GM10847 (cell line): ENCODE measurements at regions not wholly inside any gene's neighbourhood (a gene's known extent, or its start where the extent isn't known, plus 50 kb on each side); places are given as distances from the start of the nearest gene placed in this dataset.

Experiments
- POLR2A ChIP-seq: IDR thresholded peaks from 2 replicates; pipeline ENCODE4 v1.6.1; 2011; ENCODE audit not compliant: insufficient read length; ENCODE audit errors: extremely low read depth

DNA sequence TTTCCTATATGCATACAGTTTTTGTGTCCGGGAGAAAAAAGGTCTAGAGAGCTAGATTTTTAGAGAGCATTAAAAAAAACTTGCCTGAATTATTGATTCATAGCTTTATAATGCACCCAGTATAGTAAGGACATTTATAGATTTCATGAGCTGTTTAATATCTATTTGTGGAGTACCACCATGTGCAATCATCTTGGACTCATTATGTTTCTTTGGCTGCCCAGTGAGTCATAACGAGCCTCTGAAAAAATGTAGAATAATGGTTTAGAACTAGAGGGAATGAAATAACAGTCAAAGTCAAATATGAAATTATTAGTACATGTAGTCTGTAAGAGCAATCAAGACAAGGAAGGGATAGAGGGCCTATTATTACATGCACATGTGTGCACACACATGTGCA lies 350.0 kb downstream of the CD83 start:
- no peak for TF ChIP-seq POLR2A

DNA sequence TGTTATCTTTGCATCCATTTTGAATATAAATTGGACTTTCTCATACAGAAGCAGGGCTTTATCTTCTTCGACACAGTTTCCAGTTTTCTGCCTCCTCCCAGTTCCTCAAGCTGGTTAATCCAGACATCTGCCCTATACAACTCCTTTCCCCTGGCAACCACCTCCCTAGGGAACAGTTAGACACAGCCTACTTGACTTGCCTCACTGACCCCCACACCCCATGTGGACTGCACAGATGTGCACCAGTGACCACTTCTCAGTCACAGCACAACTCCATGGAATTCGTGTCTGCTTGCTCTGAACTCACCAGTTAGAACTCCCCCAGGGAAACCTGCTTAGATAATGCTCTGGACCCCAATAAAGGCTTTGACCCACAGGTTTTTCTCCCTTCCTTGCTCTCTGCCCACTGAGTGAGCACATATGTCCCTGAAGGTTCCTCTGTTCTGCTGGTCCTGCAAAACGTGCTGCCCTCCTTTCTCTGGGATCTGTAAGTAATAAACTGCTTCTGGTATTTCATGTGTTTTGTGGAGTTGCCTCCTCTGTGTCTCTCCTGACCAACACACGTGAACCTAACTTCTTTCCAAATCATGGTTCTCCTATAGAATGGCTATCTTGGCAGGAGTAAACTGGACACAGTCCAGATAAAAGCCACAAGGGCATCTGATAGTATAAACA lies 351.2 kb downstream of the CD83 start:
- no peak for TF ChIP-seq POLR2A

DNA sequence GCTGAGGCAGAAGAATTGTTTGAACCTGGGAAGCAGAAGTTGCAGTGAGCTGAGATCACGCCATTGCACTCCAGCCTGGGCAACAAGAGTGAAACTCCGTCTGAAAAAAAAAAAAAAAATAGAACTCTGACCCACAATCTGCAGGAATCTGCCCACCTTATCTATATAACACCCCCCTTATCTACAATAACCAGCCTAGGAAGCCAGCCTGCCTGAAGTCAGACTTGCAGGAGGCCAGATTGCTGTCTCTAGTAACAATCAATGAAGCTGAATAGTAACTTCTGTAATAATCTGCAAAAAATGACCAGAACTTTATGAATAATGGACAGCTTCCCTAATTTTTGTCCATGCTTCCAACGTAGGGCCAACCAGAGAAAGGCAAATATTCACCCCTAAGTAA lies 352.5 kb downstream of the CD83 start:
- no peak for TF ChIP-seq POLR2A

DNA sequence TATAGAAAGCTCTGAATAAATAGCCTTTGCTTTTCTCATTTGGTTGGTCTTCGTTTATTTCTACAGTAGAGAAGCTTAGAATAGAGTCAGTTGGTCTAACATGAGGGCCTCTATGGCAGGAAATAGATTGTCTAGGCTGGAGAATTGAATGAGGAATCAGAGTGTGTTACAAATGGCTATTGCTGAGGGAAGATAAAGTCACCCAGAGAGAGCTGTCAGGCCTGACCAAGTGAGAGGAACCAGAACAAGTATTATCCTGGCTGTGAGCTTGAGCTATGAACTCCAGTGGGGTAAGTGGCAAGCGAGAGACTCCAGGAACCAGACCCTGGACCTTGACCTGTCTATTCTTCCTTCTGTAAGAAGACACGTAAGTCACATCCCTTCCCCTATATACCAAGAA lies 353.1 kb downstream of the CD83 start:
- TF ChIP-seq POLR2A: no peak

DNA sequence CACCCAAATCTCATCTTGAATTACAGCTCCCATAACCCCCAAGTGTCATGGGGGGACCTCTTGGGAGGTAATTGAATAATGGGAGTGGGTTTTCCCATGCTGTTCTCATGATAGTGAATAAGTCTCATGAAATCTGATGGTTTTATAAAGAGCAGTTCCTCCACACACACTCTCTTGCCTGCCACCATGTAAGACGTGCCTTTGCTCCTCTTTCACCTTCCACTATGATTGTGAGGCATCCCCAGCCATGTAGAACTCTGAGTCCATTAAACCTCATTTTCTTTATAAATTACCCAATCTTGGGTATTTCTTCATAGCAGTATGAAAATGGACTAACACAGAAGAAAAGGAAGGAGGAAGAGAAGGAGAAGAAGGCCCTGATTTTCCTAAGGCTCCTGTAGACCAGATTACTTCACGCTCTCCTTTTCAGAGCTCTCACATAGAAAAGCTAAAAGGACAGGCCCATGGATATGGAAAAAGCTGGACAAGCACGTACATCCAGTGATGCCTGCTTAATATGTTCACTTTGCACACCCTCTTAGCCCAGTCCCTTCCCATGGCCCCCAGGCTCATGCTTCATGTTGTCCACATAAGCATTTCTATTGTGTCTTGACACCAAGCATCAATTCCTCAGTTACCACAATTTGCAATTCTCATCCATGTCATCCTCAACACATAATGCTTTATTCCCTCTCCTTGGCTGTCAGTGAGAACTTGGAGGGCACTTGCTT lies 354.8 kb downstream of the CD83 start:
- no peak for TF ChIP-seq POLR2A

DNA sequence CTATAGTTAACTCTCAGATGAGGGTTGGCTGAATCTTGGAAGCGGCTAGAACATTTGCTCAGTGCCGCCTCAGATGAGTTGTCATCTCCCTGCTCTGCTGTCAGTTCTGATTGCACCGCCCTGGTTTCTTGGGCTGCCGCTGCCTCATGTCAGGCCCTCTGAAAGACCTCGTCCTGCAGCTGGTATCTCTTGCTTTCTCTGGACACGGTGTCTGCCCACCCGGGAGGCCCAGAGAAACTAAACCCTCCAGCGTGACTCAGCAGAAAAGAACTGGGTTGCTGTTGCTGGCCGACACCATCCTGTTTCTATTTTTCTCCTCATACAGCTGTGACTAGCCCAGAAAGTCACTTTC lies 355.4 kb downstream of the CD83 start:
- TF ChIP-seq POLR2A: no peak

DNA sequence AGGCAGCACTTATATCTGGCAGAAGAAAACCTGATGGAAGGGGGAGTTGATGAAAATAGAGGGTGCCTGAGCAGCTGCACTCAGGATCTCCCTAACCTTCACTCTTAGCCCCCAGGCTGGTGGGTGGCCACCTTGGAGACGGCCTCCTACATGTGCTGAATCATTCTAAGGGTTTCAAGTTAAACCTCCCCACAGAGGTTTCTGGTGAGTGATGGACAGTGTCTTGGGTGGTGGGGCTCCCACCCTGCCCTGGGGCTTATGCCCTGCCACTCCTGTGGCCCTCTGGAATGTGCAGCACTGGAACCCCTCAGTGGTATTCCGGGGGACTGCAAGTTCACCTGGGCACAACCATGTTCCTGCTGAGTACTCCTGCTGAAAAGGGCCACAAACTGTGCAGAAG lies 357.2 kb downstream of the CD83 start:
- TF ChIP-seq POLR2A: no peak

DNA sequence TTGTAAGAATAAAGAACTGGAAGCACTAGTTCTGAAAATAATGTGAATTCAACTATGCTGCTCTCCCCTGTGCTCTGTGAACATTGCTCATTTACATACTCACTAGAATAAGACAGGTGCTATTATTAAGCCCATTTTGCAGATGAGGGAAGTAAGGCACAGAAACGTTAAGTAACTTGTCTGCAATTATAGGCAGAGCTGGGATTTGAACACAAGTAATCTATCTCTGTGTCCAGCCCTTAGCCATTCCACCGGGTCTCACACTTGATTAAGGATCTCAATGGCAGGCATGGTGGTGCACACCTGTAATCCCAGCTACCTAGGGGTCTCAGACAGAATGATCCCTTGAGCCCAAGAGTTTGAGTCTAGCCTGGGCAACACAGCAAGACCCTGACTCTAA lies 357.7 kb downstream of the CD83 start:
- TF ChIP-seq POLR2A: no peak

DNA sequence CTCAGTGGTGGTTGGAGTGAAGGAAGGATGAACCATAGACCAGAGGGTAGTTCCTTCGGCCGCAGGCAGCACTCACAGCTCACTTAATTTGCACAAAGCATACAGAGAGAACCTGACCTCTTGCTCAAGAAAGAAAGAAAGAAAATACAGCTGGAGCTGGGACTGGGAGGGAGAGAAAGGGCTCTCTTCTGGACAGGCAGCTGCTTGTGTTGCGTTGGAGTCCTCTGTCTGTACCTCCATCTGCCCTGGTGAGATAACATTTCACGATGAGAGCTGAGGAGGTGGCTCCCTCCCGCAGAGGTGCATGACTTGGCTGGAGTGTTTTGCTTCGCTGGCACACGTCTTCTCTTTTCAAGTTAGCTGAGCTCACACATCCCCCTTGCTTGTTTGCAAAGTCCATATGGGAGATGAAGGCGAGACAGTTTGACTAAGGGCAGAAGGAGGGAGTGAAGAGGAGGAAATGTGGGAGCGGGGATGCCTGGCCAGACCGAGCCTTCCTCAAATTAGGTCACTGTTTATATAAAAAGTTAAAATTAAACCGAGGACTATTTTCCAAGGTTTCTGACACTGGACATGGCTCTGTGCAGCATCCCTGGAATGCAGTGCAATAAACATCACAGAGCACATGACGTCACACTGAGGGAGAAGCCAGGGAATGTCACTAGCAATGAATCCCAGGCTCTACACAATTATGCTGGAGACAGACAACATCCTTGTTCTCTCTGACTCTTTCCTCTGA lies 359.4 kb downstream of the CD83 start:
- TF ChIP-seq POLR2A: no peak

DNA sequence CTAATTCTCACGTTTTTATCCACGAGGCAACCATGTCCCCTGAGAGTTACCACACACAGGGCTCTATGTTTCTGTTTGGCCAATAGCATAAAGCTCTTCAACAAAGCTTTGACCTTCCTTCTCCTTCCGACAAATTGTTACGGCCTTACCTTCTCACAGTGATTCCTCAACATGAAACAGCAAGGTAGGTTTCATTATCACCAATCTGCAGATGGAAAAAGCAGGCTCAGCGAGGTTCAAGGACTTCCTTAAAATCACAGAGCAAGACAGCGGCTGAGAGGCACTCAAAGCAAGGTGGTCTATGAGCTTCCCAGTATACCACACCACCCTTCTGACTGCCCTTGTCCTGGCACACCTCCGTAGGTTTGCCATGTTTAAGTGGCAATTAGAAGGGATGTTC lies 360.0 kb downstream of the CD83 start:
- TF ChIP-seq POLR2A: no peak

DNA sequence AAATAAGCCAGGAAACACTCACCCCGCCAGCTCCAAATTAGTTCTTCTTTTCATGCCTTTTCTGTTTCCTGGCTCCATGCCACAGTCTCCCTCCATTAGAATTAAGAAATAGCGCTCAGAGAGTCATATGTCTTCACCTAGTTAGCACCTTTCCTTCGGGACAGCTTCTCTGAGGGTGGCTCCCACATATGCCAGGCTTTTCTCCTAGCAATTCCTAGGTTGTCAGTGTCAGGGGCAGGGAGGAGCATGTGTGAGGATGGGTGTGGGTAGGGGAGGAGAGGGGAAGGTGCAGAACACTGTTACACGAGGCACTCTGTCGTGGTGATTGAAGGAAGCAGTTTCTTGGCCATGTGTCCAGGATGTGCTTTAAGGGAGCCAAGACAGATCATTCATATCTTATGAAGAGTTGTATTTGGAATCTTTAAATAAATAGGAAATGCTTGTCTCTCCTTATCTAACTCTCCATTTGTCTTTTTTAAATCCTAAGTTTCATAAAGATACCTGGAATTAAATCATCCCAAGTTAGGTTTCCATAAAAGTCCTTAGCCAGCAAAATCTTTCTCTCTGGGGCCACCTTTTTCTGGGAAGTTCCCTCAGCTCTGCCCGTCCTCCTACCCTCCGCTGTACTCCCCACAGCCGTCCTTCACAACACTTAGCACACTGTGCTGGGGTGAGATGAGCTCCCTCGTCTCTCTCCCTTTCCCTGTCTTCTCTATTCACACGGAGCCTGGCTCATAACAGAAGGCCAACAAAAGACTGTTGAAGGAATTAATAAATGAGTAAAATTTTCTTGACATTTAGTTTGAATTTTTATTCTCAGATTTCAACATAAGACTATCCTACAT lies 361.0 kb downstream of the CD83 start:
- no peak for TF ChIP-seq POLR2A

DNA sequence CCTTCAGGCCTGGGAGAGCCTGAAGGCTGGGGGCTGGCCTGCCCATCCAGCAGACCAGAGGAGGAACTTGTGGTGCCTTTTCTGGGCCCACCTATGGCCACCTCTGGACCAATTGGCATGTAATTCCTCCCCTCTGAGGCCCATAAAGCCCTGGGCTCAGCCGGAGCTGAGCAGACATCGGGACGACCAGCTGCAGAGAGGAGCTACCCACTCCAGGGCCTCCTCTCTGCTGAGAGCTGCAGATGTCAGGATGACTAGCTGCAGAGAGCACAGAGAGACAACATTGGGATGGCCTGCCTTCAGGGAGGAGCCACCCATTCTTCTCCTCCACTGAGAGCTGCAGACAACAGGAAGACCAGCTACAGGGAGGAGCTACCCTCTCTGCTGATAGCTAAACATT lies 370.1 kb downstream of the CD83 start:
- TF ChIP-seq POLR2A: no peak

DNA sequence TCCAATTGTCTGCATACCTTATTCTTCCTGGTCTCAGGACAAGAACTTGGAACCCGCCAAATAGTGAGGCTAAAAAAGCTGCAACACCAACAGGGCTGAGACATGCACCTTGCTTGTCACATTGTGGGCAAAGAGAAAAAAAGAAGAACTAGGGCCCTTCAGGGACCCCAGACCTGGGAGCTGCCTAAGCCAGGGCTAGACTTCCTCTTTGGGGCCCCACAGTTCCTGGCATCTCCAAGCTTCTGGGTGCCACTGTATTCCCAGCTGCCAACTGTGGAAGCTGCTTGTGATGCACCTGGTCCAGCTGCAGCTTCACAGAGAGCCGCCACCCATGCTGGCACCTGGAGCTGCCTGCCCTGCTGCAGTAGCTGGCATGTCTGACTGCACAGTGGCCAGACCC lies 370.6 kb downstream of the CD83 start:
- TF ChIP-seq POLR2A: no peak

DNA sequence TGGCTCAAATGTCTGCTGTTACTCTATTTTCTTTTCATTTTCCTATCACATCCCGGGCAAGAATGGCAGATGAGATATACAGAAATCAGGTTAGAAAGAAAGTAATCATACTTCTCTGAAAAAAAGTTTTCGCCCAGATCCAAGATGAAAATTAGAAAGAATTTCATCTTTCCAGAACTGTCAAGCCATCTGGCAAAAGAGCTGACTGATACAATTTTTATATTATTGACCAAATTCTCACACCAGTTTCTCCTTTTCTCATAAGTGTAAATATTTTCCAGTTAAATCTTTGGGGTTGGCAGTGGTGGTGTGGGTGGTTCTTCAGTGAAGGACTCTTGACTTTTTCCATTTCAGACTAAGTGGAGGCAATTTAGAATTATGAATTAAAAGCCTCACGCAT lies 371.9 kb downstream of the CD83 start:
- no peak for TF ChIP-seq POLR2A

DNA sequence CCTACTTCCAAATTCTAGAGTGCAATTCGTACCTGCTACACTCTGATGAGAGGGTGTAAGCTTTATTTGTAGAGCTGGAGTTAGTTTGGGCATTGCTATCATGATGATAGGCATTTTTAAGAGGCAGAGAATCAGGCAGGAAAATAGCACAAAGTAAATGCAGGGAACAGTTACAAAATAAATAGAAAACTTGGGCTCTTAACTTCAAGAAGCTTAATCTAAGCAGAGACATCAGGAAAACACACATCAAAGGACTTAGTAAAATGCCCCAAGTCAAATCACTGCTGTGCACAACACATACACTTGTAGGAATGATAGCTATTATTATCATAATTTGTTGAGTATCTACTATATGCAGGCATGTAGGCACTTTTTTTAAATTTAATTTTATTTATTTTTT lies 381.2 kb downstream of the CD83 start:
- no peak for TF ChIP-seq POLR2A
